ENCODE measurements at regions not wholly inside any gene's neighbourhood (a gene's known extent, or its start where the extent isn't known, plus 50 kb on each side); places are given as distances from the start of the nearest gene placed in this dataset.
"Not testable (repeated sequence)": the region's sequence is repeated elsewhere in the genome, so short reads cannot be mapped to it uniquely, and the experiment has no call there.

DNA sequence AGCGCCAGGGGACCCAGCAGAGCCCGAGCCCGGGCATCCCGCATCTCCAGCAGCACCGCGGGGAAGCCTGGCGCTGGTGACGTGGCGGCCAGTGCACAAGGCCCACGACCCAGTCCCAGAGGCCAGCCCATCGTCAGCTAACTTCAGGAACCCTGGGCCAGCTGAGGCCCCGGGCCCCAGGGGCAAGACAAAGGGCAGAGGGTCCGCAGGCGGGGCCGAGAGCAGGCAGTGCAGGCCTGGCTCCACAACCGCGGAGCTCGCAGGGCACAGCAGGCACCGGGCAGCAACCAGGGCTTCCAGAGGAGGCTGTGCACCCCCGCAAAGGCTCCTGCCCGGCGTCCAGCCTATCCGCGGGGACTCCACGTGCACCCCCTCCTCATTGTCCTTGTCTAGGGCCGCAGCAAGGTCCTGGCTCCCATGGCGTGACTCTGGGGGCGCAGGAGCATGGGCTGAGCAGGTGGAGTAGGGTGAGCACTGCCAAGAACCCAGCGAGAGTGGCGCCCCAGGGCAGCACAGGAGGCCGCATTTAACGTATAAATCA, 352.5 kb downstream of the KCNJ18 start:
- not testable (repeated sequence) for DNase-seq (ENCODE audit: low spot score)

DNA sequence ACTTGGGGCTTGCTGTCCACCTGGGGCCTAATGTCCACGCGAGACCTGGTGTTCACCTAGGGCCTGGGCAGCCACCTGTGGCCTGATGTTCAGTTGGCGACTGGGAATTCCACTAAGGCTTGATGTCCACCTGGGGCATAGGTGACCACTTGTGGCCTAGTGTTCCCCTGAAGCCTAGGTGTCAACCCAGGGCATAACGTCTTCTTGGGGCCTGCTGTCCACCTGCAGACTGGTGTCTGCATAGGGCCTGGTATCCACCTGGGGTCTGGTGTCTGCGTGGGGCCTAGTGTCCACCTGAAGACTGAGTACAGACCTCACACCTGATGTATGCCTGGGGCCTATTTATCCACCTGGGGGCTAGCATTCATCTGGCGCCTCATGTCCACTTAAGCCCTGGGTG, 355.2 kb downstream of the KCNJ18 start:
- not testable (repeated sequence) for DNase-seq (ENCODE audit: low spot score)

DNA sequence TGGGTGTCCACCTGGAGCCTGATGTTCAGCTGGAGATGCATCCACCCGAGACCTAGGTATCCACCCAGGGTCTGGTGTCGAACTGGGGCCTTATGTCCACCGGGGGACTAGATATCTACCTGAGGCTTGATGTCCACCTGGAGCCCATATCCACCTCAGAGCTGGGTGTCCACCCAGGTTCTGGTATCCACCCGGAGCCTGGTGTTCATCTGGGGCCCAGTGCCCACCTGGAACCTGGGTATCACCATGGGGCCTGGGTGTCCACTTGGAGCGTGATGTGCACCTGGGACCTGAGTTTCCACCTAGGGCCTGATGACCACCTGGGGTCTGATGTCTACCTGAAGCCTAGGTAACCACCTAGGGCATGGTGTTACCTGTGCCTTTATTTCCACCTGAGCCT, 355.9 kb downstream of the KCNJ18 start:
- DNase-seq (ENCODE audit: low spot score) = not testable (repeated sequence)

DNA sequence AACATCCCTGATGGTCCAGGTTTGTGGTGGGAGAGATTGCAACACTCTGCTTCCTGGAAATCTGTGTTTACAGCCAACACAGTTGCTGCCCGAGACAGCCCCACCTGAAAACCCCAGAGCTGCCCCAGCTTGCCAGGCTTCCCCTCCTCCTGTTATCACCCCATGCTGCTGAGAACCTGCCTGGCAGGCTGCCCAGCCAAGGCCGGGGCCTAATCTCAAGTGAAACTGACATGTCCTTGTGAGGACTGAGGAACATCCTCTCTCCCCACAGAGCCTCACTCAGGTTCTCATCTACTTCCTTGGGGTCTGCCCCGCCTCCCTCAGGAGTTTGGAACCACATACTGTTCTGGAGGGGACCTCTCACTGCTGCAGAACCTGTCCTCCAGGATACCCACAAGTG, 358.4 kb downstream of the KCNJ18 start:
- DNase-seq (ENCODE audit: low spot score) = not testable (repeated sequence)

DNA sequence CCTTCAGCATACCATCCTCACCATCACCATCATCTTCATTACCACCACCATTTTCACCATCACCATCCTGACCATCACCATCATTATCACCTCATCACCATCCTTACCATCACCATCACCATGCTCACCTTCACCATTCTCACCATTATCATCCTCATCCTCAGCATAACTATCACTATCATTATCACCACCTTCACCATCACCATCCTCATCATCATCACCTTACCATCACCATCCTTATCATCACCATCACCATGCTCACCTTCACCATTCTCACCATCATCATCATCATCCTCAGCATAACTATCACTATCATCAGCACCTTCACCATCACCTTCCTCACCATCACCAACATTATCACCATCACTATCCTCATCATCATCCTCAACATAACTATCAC, 360.4 kb downstream of the KCNJ18 start:
- not testable (repeated sequence) for DNase-seq (ENCODE audit: low spot score)

- not testable (repeated sequence) for DNase-seq (ENCODE audit: low spot score)
Observed at GRCh38 chr17:22056566-22056965, 364.2 kb downstream of the KCNJ18 start.

DNA sequence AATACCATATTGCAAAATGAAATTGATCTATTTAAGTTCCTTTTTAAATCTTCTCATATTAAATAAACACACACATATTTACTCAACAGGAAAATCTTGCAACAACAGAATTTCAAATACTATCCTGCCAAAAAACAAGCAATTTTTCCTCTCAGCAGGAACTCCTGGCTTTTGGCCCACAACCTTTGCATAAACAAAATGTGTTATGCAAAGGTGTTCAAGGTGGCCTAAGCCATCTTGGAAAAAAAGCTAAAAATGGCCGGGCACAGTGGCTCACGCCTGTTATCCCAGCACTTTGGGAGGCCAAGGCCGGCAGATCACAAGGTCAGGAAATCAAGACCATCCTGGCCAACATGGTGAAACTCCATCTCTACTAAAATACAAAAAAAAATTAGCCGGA, 383.6 kb downstream of the KCNJ18 start:
- DNase-seq (ENCODE audit: low spot score) = not testable (repeated sequence)

DNA sequence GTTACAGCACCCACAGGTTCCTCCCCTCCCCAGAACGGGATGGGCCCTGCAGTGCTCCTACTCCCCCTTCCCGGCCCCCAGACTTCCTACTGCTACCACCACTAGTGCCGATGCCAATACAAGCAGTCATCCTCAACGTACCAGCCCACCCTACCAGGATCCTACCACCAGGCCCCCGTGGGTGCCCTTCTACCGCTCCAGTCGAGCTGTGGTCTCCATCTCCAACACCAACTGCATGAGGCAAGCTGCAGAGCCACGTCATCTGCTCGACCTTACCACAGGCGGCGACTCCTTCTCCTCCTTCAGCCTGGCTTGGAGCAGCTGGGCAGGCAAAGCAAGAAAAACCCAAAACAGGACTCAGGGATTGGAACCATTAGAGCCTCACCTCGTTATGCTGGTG, 396.3 kb downstream of the KCNJ18 start:
- DNase-seq (ENCODE audit: low spot score) = not testable (repeated sequence)

DNA sequence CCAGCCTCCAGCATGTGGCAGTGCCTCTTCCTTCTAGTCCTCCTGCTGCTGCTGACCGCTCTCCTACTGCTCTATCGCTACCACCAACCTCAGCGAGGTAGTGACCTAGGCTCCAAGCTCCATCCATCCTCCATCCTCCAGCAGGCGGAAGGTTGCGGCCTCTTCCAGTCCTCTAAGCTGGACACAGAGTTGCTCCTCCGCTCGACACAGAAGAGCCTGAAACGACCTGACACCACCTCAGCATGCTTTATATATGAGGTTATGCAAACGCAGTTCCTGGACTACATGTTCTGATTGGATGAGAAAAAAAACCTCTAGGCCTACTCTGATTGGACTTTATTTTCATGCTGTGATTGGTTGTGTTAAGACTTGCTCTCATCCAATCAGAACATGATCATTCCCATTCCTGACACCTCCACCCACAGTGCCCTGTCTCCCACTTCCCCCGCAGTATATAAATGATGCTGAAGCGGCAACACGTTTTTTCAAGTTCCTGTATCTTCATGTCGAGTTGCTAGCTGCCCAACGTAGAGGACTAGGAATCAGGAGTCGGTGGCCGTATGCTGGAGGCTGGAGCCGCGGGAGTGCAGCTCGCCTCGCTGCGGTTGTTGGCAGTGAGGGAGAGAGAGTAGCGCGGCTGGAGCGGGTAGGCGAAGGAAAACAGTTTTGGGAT, 398.1 kb downstream of the KCNJ18 start:
- DNase-seq (ENCODE audit: low spot score) = no peak

- not testable (repeated sequence) for DNase-seq (ENCODE audit: low spot score)
Observed at GRCh38 chr17:22091041-22091679, 398.8 kb downstream of the KCNJ18 start.

DNA sequence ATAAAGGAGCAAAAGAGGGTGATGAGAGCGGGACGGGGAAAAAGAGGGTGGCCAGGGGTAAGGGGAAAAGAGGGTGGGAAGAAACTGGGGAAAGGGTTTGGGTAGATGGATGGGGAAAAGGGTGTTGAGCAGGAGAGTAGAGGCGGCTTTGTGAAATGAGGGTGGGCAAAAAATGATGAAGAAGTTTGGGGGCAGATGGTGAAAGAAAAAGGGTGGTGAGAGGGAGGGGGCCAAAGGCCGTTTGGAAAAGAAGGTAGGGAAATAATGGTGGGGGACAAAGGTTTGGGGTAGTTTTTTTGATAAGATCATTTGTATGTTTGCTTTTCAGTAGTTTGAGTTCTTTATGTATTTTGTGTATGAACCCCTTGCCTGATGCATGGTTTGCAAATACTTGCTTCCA, 399.5 kb downstream of the KCNJ18 start:
- not testable (repeated sequence) for DNase-seq (ENCODE audit: low spot score)

GRCh38 chr17:22095414-22095813, 403.1 kb downstream of the KCNJ18 start:
- not testable (repeated sequence) for DNase-seq (ENCODE audit: low spot score)

DNA sequence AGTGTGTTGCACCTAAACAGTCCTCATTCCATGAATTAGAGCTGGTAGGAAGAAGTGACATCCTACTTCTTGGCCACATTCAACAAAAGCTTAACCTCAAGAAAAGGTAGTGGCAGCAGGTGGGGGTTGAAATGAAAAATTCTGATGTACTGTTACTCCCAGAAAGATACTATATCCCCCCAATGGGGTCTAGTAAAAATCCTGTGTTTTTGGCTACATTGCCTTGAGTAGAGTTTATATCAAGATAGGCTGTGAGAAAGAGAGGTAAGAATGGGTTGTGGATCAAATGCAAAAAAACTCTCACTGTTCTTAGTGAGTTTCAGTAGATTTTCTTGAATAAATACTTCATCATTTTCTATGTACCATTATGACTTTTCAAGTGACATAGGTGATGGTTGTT, 407.3 kb downstream of the KCNJ18 start:
- DNase-seq (ENCODE audit: low spot score) = not testable (repeated sequence)

GRCh38 chr17:22102177-22102576, 409.9 kb downstream of the KCNJ18 start:
- no peak for DNase-seq (ENCODE audit: low spot score)

DNA sequence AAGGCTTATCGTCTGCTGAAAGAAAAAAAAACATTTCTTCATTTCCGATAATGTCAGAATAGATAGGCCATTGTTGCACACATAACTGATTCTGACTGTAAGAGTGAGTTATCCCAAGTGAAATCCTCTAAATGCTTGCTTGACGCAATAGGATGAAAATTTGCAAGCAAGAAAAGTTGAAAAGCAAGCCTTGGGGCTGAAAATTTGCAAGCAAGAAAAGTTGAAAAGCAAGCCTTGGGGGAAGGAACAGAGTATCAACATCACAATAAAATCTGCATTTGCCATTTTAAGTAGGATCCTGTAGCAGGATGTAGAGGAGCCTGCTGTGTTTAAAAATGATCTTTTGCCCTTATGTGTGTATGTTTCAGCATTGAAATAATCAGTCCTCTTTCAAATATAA, 424.4 kb downstream of the KCNJ18 start:
- not testable (repeated sequence) for DNase-seq (ENCODE audit: low spot score)

GRCh38 chr17:22117401-22117800, 425.1 kb downstream of the KCNJ18 start:
- DNase-seq (ENCODE audit: low spot score) = not testable (repeated sequence)

DNA sequence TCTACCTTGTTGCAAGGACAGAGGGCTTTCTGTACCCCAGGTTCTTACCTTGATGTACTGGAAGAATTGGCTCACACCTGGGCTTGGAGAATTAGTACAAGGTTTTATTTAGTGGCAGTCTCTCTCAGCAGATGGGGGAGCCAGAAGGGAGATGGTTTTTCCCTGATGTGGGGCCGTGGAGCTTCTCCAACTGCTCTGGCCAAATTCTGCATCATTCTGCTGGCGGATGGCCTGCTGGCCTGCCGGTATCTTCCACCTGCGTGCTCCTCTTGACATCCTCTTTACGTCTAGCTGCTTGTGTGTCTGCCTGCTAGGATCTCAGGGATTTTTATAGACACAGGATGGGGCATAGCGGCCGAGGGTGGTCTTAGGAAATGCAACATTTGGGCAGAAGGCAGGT, 426.7 kb downstream of the KCNJ18 start:
- not testable (repeated sequence) for DNase-seq (ENCODE audit: low spot score)

GRCh38 chr17:22119751-22120150, 427.4 kb downstream of the KCNJ18 start:
- DNase-seq (ENCODE audit: low spot score) = not testable (repeated sequence)

GRCh38 chr17:22123536-22124281, 431.4 kb downstream of the KCNJ18 start:
- no peak for DNase-seq (ENCODE audit: low spot score)

DNA sequence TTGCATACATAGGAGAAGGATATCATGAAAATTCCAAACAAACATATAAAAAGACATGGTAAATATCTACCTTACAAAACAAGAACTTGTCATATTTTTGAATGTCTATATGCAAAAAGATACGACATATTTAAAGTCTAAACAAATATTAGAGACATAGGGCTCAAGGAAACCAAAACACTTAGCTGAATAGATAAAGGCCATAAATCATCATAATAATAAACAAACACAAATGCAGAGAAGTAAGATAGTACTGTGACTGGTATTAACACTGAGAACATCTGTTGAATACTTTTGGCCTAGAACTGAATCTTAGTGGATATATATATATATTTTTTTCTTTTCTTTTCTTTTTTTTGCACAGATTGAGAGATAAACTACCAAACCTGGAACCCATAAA, 435.8 kb downstream of the KCNJ18 start:
- DNase-seq (ENCODE audit: low spot score) = no peak

DNA sequence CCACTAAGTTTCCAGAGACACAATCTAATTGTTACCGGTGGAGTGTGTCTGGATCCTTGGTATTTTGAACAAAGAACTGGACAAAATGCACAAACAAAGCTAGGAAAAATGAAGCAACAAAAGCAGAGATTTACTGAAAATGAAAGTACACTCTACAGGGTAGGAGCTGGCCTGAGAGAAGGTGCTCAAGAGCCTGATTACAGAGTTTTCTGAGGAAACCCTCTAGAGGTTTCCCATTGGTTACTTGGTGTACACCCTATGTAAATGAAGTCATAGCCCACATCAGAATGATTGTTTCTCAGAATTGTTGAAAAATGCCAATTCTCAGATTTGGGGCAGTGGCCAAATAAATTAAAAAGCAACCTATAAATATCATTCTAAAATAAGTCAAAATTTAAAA, 436.4 kb downstream of the KCNJ18 start:
- DNase-seq (ENCODE audit: low spot score) = no peak

DNA sequence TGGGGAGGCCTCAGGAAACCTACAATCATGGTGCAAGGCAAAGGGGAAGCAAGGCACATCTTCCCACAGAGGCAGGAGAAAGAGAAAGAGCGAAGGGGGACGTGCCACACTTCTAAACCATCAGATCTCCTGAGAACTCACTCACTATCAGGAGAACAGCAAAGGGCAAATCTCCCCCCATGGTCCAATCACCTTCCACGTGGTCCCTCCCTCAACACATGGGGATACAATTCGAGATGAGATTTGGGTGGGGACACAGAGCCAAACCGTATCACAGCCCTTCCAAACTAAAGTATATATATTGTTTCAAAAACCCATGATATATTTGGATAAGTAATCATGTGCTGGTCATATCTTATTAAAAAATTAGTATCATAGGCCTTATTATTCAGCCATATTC, 437.6 kb downstream of the KCNJ18 start:
- DNase-seq (ENCODE audit: low spot score) = not testable (repeated sequence)

DNA sequence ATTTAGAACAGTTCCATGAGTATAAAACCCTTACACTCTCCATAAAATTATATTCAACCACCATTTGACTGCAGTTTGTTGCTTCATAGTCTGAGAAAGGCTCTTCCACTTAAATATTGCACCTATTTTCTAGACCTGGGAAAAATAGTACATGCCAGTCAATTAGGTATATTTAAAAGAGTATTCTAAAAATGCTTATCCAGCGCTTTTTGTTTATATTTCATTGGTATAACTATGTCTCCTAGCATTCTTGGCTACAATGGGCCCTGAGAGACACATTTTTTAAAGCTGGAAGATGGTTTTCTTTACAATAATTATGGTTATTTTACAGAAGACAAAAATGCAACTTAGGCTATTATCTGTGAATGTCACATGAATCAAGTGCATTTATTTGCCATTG, 439.4 kb downstream of the KCNJ18 start:
- DNase-seq (ENCODE audit: low spot score) = no peak

Data from SW480 (cell line).